SK-N-SH (cell line): ENCODE measurements at regions not wholly inside any gene's neighbourhood (a gene's known extent, or its start where the extent isn't known, plus 50 kb on each side); places are given as distances from the start of the nearest gene placed in this dataset.

Source experiments
- NFIC ChIP-seq: IDR thresholded peaks from 2 replicates; pipeline ENCODE4 v1.4.0; 2012; ENCODE audit warnings: borderline replicate concordance
- POLR2AphosphoS5 ChIP-seq: IDR thresholded peaks from 2 replicates; pipeline ENCODE4 v1.6.1; 2012; ENCODE audit warnings: low read depth, low read length
- REST ChIP-seq: IDR thresholded peaks from 2 replicates; pipeline ENCODE4 v1.6.1; 2012; ENCODE audit warnings: mild to moderate bottlenecking, low read depth, low read length, moderate library complexity
- TF ChIP-seq, protein P1 (sequence below): fragments of 200-600 bp; sonication (generic); IDR thresholded peaks from 2 replicates; pipeline ENCODE4 v1.6.1; 2017; ENCODE audit warnings: antibody characterized with exemption, mild to moderate bottlenecking, moderate library complexity
- TF ChIP-seq, protein P2 (sequence below): IDR thresholded peaks from 2 replicates; pipeline ENCODE4 v1.4.0; 2012; ENCODE audit warnings: low read depth, borderline replicate concordance

DNA sequence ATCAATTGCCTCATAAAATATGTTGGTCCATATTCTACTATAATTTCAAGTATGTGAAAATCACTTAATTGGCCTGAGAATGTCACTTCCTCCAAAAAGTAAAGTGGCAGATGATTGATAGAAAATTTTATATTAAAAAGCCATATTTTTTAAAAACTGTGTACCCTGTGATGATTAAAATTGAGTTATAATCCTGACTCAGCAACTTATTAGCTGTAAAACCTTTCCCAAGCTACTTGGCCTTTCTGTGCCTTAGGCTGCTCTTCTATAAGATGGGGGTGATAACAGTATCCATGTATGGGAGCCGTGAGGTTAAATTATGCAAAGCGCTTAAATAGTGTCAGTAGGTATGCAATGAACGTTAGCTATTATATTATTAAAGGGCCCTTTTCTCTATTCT lies 524.4 kb downstream of the TFAP2A start:
- TF ChIP-seq REST (no peak), NFIC (no peak), POLR2AphosphoS5 (no peak)
- TF ChIP-seq, protein P1, sequence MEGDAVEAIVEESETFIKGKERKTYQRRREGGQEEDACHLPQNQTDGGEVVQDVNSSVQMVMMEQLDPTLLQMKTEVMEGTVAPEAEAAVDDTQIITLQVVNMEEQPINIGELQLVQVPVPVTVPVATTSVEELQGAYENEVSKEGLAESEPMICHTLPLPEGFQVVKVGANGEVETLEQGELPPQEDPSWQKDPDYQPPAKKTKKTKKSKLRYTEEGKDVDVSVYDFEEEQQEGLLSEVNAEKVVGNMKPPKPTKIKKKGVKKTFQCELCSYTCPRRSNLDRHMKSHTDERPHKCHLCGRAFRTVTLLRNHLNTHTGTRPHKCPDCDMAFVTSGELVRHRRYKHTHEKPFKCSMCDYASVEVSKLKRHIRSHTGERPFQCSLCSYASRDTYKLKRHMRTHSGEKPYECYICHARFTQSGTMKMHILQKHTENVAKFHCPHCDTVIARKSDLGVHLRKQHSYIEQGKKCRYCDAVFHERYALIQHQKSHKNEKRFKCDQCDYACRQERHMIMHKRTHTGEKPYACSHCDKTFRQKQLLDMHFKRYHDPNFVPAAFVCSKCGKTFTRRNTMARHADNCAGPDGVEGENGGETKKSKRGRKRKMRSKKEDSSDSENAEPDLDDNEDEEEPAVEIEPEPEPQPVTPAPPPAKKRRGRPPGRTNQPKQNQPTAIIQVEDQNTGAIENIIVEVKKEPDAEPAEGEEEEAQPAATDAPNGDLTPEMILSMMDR = no peak
- TF ChIP-seq, protein P2, sequence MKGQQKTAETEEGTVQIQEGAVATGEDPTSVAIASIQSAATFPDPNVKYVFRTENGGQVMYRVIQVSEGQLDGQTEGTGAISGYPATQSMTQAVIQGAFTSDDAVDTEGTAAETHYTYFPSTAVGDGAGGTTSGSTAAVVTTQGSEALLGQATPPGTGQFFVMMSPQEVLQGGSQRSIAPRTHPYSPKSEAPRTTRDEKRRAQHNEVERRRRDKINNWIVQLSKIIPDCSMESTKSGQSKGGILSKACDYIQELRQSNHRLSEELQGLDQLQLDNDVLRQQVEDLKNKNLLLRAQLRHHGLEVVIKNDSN = no peak
